Heart right ventricle (tissue), 16 donors: ENCODE measurements at regions not wholly inside any gene's neighbourhood (a gene's known extent, or its start where the extent isn't known, plus 50 kb on each side); places are given as distances from the start of the nearest gene placed in this dataset.

ENCODE experiments used
- ATAC-seq, 8 donors: fragments of 200-7000 bp; cut with Tn5 transposase; one replicate each; pipeline ENCODE4 v1.9.1; 2020; ENCODE audit warnings: mild to moderate bottlenecking in 8 of 8, moderate library complexity in 8 of 8, moderate number of reproducible peaks in 1 of 8
- DNase-seq, 2 donors: peaks; one replicate each; pipeline ENCODE4 v3.0.0-alpha.2; 2020
- H3K27ac ChIP-seq, 10 donors: fragments of 200-600 bp; sonication (generic) in 2 of 10; one replicate each; pipeline versions ENCODE4 v1.5.0 to v1.8.0; 2020 to 2022; ENCODE audit warnings: mild to moderate bottlenecking in 3 of 10
- H3K27me3 ChIP-seq, 7 donors: fragments of 200-600 bp; one replicate each; pipeline ENCODE4 v1.8.0; 2021 to 2022; ENCODE audit warnings: mild to moderate bottlenecking in 2 of 7
- H3K36me3 ChIP-seq, 9 donors: fragments of 200-600 bp; sonication (generic) in 1 of 9; one replicate each; pipeline versions ENCODE4 v1.5.0 to v1.8.0; 2020 to 2022; ENCODE audit warnings: mild to moderate bottlenecking in 2 of 9
- H3K4me1 ChIP-seq, 9 donors: fragments of 200-600 bp; sonication (generic) in 1 of 9; one replicate each; pipeline versions ENCODE4 v1.5.0 to v1.8.0; 2020 to 2022; ENCODE audit warnings: mild to moderate bottlenecking in 4 of 9
- H3K4me3 ChIP-seq, 10 donors: fragments of 200-600 bp; sonication (generic) in 2 of 10; one replicate each; pipeline versions ENCODE4 v1.5.0 to v1.8.0; 2020 to 2022; ENCODE audit warnings: mild to moderate bottlenecking in 7 of 10, moderate library complexity in 2 of 10
- H3K9me3 ChIP-seq, 11 donors: fragments of 200-600 bp in 10 of 11; sonication (generic) in 2 of 11; one replicate each; pipeline versions ENCODE4 v1.5.0 to v1.8.0; 2013 to 2022; ENCODE audit warnings: mild to moderate bottlenecking in 2 of 11, control low read depth in 1 of 11, moderate library complexity in 1 of 11
- CTCF ChIP-seq, 9 donors: fragments of 200-600 bp; sonication (generic) in 2 of 9; IDR thresholded peaks; one replicate each; pipeline versions ENCODE4 v1.5.0 to v1.8.0; 2021 to 2022; ENCODE audit warnings: antibody characterized with exemption in 9 of 9, mild to moderate bottlenecking in 5 of 9, moderate library complexity in 1 of 9
- WGBS, 2 donors: extraction: QIAGEN DNeasy Blood & Tissue Kit; methylation state at CpG; one replicate each; pipeline ENCODE4 v1.1.7; 2013; ENCODE audit warnings: inconsistent platforms in 1 of 2; 5-methylcytosine and 5-hydroxymethylcytosine counted together
- intact Hi-C, 10 donors: fragments of 100-400 bp; cut with DNase I; formaldehyde crosslinking; loops; one replicate each; pipeline versions ENCODE4 v1.11.1 to v1.14.2; 2022
- donor health status: Arrhythmogenic right ventricular cardiomyopathy.
- donor health status: ischemic (EF 13 %, LVEDD 7.1; RV severe dilation, severe dysfunction).
- donor health status: healthy with polysubstance abuse.
- donor health status: DM: no; HTN: yes; CAD: no.
- donor health status: DM: no; HTN: no; CAD: no.
- donor health status: ischemic (EF 25% LVEDD 6.9; RV normal size, moderate dysfunction).
- donor health status: ischemic (EF 25% LVEDD 5.7; RV mildly dilated, moderate dysfunction).
- donor health status: healthy.
- donor health status: DM: yes; HTN: yes; CAD: no.
- donor health status: Ischemic cardiomyopathy.
- donor health status: ischemic (EF 35%, LVEDD 5.7; RV mildly dilated, moderate dysfunction).
- donor health status: nonischemic (EF 11% LVEDD 7.7; RV severe dilation, severe dysfunction).
- donor health status: DM: yes; HTN: yes; CAD: no.
- donor health status: PGD.
- donor health status: ischemic (EF 29% LVEDD 5.4; RV normal size, mild dysfunction).
- donor health status: nonischemic (EF 23%, LVEDD 6.1; RV moderate dilation, normal function).

- Histone ChIP-seq H3K27ac (no peak overlapping the region), H3K4me1 (peaks cover 0 to 5% (median 2%) of the 10 kb centered on the region in 9 donors), H3K27me3 (no peaks in the 10 kb centered on the region), H3K9me3 (no peaks in the 10 kb centered on the region), H3K36me3 (no peaks in the 10 kb centered on the region), H3K4me3 (no peak overlapping the region)
- intact Hi-C loops: loop anchor here in 1 of 10 donors (10.0 kb wide), 1 partner anchor 53 kb away; no protein-coding TSS in a partner anchor
- WGBS, 2 donors: 95 to 96% methylated on average over 2 of the region's 2 CpGs
- TF ChIP-seq CTCF (IDR thresholded peaks at IDR 0.05): no peak
- no peak for DNase-seq
- ATAC-seq: no peak
Measured at GRCh38 chr12:46437469-46437868, 64.9 kb upstream of the SLC38A2 start.

GRCh38 chr12:46436747-46437146 is 64.2 kb upstream of the SLC38A2 start:
- no peak overlapping the region for H3K27ac ChIP-seq
- no peaks in the 10 kb centered on the region for H3K27me3 ChIP-seq
- no peak overlapping the region for H3K4me3 ChIP-seq
- H3K4me1 ChIP-seq: peaks cover 0 to 12% (median 9%) of the 10 kb centered on the region in 9 donors
- WGBS, 2 donors: 58 to 60% methylated on average over 3 of the region's 3 CpGs
- H3K9me3 ChIP-seq: no peaks in the 10 kb centered on the region
- intact Hi-C loops: loop anchor here in 1 of 10 donors (10.0 kb wide), 1 partner anchor 52 kb away; no protein-coding TSS in a partner anchor
- ATAC-seq (no peak), DNase-seq (no peak)
- no peak for TF ChIP-seq CTCF (IDR thresholded peaks at IDR 0.05)
- no peaks in the 10 kb centered on the region for H3K36me3 ChIP-seq

- H3K4me3 ChIP-seq: no peak overlapping the region
- no peak for TF ChIP-seq CTCF (IDR thresholded peaks at IDR 0.05)
- intact Hi-C loops: loop anchor here in 1 of 10 donors (10.0 kb wide), 1 partner anchor 51 kb away; no protein-coding TSS in a partner anchor
- H3K36me3 ChIP-seq: no peaks in the 10 kb centered on the region
- no peak overlapping the region for H3K27ac ChIP-seq
- H3K27me3 ChIP-seq: no peaks in the 10 kb centered on the region
- H3K4me1 ChIP-seq: peaks cover 0 to 24% (median 18%) of the 10 kb centered on the region in 9 donors
- DNase-seq: no peak
- no peak for ATAC-seq
- H3K9me3 ChIP-seq: no peaks in the 10 kb centered on the region
Measured at GRCh38 chr12:46435625-46436024, 63.1 kb upstream of the SLC38A2 start.

DNA sequence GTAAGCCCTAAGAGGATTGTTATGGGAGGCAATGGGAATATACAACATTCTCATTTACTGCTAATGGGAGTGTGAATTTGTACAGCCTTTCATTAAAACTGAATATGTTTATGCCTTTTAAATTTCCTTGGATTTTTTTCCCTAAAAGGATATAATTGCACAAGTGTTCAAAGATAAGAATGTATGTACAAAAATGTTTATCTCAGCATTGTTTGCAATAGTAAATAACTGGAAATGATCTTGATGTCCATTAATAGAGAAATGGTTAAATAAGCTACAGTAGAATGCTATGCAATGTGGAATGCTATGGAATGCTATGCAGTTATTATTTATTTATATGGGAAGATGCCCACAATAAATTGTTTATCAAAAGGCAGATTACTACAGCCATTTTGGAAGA is 62.5 kb upstream of the SLC38A2 start:
- no peaks in the 10 kb centered on the region for H3K9me3 ChIP-seq
- no peak overlapping the region for H3K27ac ChIP-seq

More for the DNA sequence above, 62.5 kb upstream of the SLC38A2 start:
- intact Hi-C loops: loop anchor here in 1 of 10 donors (10.0 kb wide), 1 partner anchor 50 kb away; no protein-coding TSS in a partner anchor
- TF ChIP-seq CTCF (IDR thresholded peaks at IDR 0.05): no peak
- Histone ChIP-seq H3K4me1 (peaks cover 0 to 30% (median 24%) of the 10 kb centered on the region in 9 donors), H3K4me3 (no peak overlapping the region), H3K36me3 (no peaks in the 10 kb centered on the region), H3K27me3 (no peaks in the 10 kb centered on the region)
- no peak for DNase-seq
- no peak for ATAC-seq
